Uterus (tissue), 3 donors: ENCODE measurements at regions not wholly inside any gene's neighbourhood (a gene's known extent, or its start where the extent isn't known, plus 50 kb on each side); places are given as distances from the start of the nearest gene placed in this dataset.
"Not testable (repeated sequence)": the region's sequence is repeated elsewhere in the genome, so short reads cannot be mapped to it uniquely, and the experiment has no call there.

Experiments used
- DNase-seq, 2 donors: peaks; one replicate each; pipeline ENCODE4 v3.0.0-alpha.2; 2019 to 2020
- H3K27ac ChIP-seq, 2 donors: fragments of 200-600 bp; sonication (generic); 1 replicate in 1 of 2; 2 replicates in 1 of 2; pipeline ENCODE4 v1.5.1; 2016 to 2018
- H3K27me3 ChIP-seq, 2 donors: fragments of 200-600 bp; sonication (generic); one replicate each; pipeline ENCODE4 v1.5.1; 2018 to 2019; ENCODE audit warnings: control low read depth in 1 of 2
- H3K36me3 ChIP-seq, 2 donors: fragments of 200-600 bp; sonication (generic); one replicate each; pipeline ENCODE4 v1.5.1; 2019; ENCODE audit warnings: control low read depth in 1 of 2
- H3K4me1 ChIP-seq, 2 donors: fragments of 200-600 bp; sonication (generic); one replicate each; pipeline ENCODE4 v1.5.1; 2018 to 2019; ENCODE audit warnings: control low read depth in 1 of 2
- H3K4me3 ChIP-seq, 2 donors: fragments of 200-600 bp; sonication (generic); 1 replicate in 1 of 2; 2 replicates in 1 of 2; pipeline ENCODE4 v1.5.1; 2018 to 2019; ENCODE audit warnings: mild to moderate bottlenecking in 1 of 2
- H3K9me3 ChIP-seq, 2 donors: fragments of 200-600 bp; sonication (generic); one replicate each; pipeline ENCODE4 v1.5.1; 2019; ENCODE audit warnings: control low read depth in 1 of 2
- CTCF ChIP-seq, 4 experiments: fragments of 200-600 bp in 2 of 4; fragments of 450-650 bp in 2 of 4; sonication (generic) in 2 of 4; IDR thresholded peaks; one replicate each; pipeline ENCODE4 v1.5.1; 2016 to 2019; ENCODE audit warnings: antibody characterized with exemption in 4 of 4, mild to moderate bottlenecking in 2 of 4, moderate library complexity in 1 of 4
- POLR2A ChIP-seq, 2 donors: fragments of 450-650 bp; IDR thresholded peaks; one replicate each; pipeline ENCODE4 v1.6.1; 2016; ENCODE audit warnings: antibody characterized with exemption in 2 of 2, mild to moderate bottlenecking in 1 of 2, moderate library complexity in 1 of 2
- intact Hi-C: fragments of 100-400 bp; cut with DNase I; formaldehyde crosslinking; loops from one replicate; pipeline ENCODE4 v1.15.1; 2023; ENCODE audit warnings: low total_unique reads
- donor health status: DM: yes; HTN: yes; CAD: no.

GRCh38 chr4:75287738-75288517 lies 226.3 kb downstream of the RCHY1 start:
- Histone ChIP-seq H3K4me1 (no peaks in the 10 kb centered on the region), H3K9me3 (no peaks in the 10 kb centered on the region), H3K27ac (no peak overlapping the region), H3K36me3 (no peaks in the 10 kb centered on the region), H3K4me3 (no peak overlapping the region), H3K27me3 (no peaks in the 10 kb centered on the region)
- TF ChIP-seq POLR2A (IDR thresholded peaks at IDR 0.05) (no peak), CTCF (IDR thresholded peaks at IDR 0.05) (no peak)
- intact Hi-C loops: no loop called here
- DNase-seq: no peak

GRCh38 chr4:75285837-75286236 lies 228.4 kb downstream of the RCHY1 start:
- TF ChIP-seq POLR2A (IDR thresholded peaks at IDR 0.05) (no peak), CTCF (IDR thresholded peaks at IDR 0.05) (no peak)
- H3K27me3 ChIP-seq: no peaks in the 10 kb centered on the region
- H3K27ac ChIP-seq: no peak overlapping the region
- no peaks in the 10 kb centered on the region for H3K9me3 ChIP-seq
- no peak for DNase-seq
- intact Hi-C loops: no loop called here
- no peaks in the 10 kb centered on the region for H3K36me3 ChIP-seq
- H3K4me3 ChIP-seq: no peak overlapping the region
- no peaks in the 10 kb centered on the region for H3K4me1 ChIP-seq

- Histone ChIP-seq H3K27me3 (no peaks in the 10 kb centered on the region), H3K27ac (no peak overlapping the region), H3K9me3 (no peaks in the 10 kb centered on the region), H3K4me1 (no peaks in the 10 kb centered on the region), H3K4me3 (no peak overlapping the region), H3K36me3 (no peaks in the 10 kb centered on the region)
- TF ChIP-seq CTCF (IDR thresholded peaks at IDR 0.05): no peak
- TF ChIP-seq POLR2A (IDR thresholded peaks at IDR 0.05): no peak
- no peak for DNase-seq
- intact Hi-C loops: no loop called here
Observed at GRCh38 chr4:75284831-75285230, 229.4 kb downstream of the RCHY1 start.

- H3K27me3 ChIP-seq, H3K4me3 ChIP-seq, H3K27ac ChIP-seq, H3K4me1 ChIP-seq, intact Hi-C loops, DNase-seq, H3K36me3 ChIP-seq, H3K9me3 ChIP-seq: not testable (repeated sequence)
Observed at GRCh38 chr4:75280461-75280860, 233.7 kb downstream of the RCHY1 start.

- TF ChIP-seq POLR2A (IDR thresholded peaks at IDR 0.05) (no peak), CTCF (IDR thresholded peaks at IDR 0.05) (no peak)
- Histone ChIP-seq H3K4me3 (no peak overlapping the region), H3K9me3 (no peaks in the 10 kb centered on the region), H3K27ac (no peak overlapping the region), H3K27me3 (no peaks in the 10 kb centered on the region), H3K4me1 (no peaks in the 10 kb centered on the region), H3K36me3 (no peaks in the 10 kb centered on the region)
- DNase-seq: no peak
- intact Hi-C loops: no loop called here
Observed at GRCh38 chr4:75259306-75259705, 254.9 kb downstream of the RCHY1 start.

GRCh38 chr4:75255261-75255660 lies 258.9 kb downstream of the RCHY1 start:
- intact Hi-C loops: no loop called here
- Histone ChIP-seq H3K36me3 (no peaks in the 10 kb centered on the region), H3K27me3 (no peaks in the 10 kb centered on the region), H3K4me1 (no peaks in the 10 kb centered on the region), H3K9me3 (no peaks in the 10 kb centered on the region), H3K4me3 (no peak overlapping the region), H3K27ac (no peak overlapping the region)
- DNase-seq: no peak
- TF ChIP-seq CTCF (IDR thresholded peaks at IDR 0.05) (no peak), POLR2A (IDR thresholded peaks at IDR 0.05) (no peak)
